ENCODE measurements at regions not wholly inside any gene's neighbourhood (a gene's known extent, or its start where the extent isn't known, plus 50 kb on each side); places are given as distances from the start of the nearest gene placed in this dataset.
"Not testable (repeated sequence)": the region's sequence is repeated elsewhere in the genome, so short reads cannot be mapped to it uniquely, and the experiment has no call there.

DNA sequence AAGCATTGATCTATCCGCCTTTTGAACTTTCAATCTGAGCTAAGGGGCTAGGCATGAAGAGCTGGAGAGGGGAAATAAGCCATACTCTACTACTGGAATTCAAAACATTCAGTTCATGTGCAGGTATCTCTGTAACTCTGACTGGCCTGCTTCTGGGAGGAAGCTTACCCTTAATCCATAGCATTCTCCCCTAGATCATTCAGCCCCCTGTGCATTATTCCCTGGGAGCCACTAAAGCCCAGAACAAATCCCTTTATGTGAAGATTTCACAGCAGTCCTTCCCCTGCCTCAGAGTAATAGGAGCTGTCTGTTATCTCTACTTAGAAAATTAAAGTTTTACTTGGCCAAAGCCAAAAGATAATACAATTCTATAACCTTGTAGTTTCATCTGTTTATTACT lies 300.7 kb downstream of the SEC16B start:
- in situ Hi-C loops (cut with MboI; ENCODE audit: low pct_unique_long_range_greater_than_20kb, low sequenced_read_pairs): no loop called here
- DNase-seq: no peak

DNA sequence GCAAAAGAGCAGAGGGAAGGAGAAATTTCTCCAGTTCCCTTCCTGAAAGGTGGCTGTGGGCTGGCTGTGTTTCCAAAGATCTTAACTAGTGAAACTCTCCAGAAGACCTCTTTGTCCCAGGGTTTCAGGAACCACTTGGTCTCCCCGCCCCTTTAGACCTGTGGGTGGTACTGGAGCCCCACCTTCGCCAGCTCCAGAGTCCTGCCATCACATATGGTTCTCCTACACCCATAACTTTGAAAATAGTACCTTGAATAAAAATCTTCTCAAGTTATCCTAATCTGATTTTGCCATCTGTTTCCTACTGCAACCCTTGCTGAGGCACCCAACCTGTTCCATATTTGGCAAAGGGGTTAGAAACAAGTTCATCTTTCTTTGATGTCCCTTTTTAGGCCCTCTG lies 303.9 kb downstream of the SEC16B start:
- in situ Hi-C loops (cut with MboI; ENCODE audit: low pct_unique_long_range_greater_than_20kb, low sequenced_read_pairs): no loop called here
- DNase-seq: no peak

DNA sequence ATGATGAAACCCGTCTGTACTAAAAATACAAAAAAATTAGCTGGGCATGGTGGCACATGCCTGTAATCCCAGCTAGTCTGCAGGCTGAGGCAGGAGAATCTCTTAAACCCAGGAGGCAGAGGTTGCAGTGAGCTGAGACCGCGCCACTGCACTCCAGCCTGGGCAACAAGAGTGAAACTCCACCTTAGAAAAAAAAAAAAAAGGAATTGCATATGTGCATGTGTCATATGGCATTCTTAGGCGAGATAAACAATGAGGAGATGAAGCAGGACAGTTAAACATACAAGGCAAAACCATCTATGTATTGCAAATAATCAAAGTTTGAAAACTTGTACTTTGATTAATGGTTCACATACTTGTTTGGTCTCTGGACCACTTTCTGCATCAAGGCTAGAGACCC lies 305.1 kb downstream of the SEC16B start:
- in situ Hi-C loops (cut with MboI; ENCODE audit: low pct_unique_long_range_greater_than_20kb, low sequenced_read_pairs); DNase-seq: not testable (repeated sequence)

DNA sequence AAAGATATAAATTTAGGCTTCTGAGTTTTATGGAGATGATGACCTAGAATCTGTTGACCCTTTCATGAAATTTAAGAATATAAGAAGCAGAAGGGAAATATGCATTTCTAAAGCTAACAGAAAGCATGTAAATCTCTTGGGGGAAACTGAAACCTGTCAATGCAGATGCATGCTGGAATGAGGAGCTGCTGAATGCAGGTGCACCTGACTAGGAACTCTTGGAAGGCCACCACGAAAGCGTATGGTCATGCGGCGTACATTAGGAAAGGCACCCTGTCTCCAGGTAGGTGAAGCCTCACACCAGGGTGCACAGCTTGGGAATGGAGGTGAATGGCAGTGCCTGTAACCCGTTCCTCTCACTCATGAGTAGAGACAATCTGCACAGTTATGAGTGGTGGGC lies 309.7 kb downstream of the SEC16B start:
- no peak for DNase-seq
- in situ Hi-C loops (cut with MboI; ENCODE audit: low pct_unique_long_range_greater_than_20kb, low sequenced_read_pairs): no loop called here

DNA sequence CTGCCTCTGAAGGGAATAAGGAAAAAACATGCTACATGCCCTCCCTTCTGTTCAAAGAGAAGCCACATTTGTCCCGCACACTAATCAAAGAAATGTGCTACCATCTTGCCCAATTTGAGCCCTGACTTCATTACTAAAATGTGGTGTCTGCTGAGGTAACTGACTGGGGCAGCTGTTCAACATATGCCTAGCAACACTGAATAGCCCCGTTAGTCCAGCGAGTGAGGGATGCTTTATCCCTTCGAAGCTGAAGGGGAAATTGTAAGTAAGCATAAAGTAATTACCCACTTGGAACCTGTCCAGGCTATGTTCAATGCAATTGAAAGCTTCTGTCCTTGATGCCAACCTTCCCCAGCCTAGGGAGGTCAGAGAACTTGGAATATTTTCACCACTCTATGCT lies 310.6 kb downstream of the SEC16B start:
- in situ Hi-C loops (cut with MboI; ENCODE audit: low pct_unique_long_range_greater_than_20kb, low sequenced_read_pairs): no loop called here
- no peak for DNase-seq

DNA sequence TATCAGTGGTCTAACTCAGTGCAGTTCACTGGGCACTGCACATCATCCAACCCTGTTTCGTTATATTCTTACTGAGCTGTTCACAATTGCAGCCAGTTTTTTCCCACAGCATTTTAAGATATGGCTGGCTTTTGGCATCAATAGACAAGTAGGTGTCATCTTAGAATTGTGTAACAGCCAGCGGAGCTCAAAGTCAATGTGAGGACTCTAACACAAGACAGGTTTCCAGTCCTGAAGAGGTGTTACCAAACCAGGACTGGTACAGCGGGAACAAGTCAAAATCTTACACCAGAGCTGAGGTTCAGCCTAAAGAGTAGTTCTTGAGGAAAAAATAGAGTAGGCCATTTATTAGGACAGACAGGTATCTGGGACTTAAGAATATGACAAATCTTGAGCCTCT lies 313.3 kb downstream of the SEC16B start:
- no peak for DNase-seq
- in situ Hi-C loops (cut with MboI; ENCODE audit: low pct_unique_long_range_greater_than_20kb, low sequenced_read_pairs): no loop called here

DNA sequence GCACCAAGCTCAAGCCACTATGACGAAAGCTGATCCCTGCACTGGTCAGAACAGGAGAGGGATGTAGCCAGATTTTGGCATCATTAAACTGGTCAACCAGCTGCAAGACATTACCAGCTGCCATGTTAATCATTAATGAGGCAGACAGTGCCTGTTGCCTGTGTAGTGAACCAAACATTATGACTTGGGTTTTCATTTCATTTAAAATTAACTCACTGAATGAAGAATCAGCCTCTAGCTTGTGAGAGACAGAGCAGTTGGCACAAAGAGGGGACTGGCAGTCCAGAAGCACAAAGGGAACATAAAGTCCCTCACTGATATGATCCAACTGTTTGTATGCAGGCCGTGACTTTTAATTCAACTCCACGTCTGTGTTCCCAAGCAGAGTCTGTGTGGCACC lies 318.9 kb downstream of the SEC16B start:
- no peak for DNase-seq

DNA sequence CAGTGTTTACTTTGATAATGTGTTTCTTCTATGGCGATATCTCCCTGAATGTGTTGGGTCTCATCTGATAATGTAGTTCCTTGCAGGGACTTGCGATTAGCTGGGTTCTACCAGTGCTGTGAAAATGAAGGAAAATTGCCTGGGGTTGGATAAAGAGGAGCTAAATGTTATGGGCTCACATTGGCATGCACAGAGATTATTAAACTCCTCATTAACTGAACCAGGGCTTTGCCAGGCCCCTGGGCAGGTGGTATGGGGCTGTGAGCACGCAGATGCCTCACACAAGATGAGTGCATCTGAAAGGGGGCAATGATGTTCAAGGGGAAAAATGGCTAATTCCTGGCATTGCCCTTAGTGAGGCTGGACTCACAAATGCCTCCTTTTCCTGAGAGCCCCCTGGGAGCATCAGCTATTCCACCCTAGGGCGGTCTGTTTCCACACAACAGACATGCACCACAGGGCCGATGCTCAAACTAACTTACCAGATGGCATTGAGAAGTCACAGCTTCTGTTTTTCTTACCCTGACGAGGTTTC lies 321.1 kb downstream of the SEC16B start:
- DNase-seq: no peak
- in situ Hi-C loops (cut with MboI; ENCODE audit: low pct_unique_long_range_greater_than_20kb, low sequenced_read_pairs): no loop called here

More for the DNA sequence above, 318.9 kb downstream of the SEC16B start:
- in situ Hi-C loops (cut with MboI; ENCODE audit: low pct_unique_long_range_greater_than_20kb, low sequenced_read_pairs): no loop called here

DNA sequence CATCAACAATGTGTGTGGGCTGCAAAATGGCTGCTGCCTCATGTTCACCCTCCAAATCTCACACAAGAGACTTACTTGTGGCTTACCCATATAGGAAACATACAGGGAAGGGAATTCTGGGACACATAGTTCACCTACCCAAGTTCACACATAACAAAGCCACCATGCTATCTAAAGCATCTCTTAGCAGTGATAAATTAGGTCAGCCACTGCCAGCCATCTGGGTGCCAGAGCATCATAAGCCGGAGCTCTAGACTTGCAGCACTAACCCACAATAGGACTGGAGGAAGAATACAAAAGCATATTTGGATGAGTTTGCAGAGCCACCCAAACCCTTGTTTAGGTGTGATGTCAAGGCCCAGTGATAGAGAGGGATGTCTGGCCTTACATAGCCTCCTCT lies 321.7 kb downstream of the SEC16B start:
- DNase-seq: no peak
- in situ Hi-C loops (cut with MboI; ENCODE audit: low pct_unique_long_range_greater_than_20kb, low sequenced_read_pairs): no loop called here

DNA sequence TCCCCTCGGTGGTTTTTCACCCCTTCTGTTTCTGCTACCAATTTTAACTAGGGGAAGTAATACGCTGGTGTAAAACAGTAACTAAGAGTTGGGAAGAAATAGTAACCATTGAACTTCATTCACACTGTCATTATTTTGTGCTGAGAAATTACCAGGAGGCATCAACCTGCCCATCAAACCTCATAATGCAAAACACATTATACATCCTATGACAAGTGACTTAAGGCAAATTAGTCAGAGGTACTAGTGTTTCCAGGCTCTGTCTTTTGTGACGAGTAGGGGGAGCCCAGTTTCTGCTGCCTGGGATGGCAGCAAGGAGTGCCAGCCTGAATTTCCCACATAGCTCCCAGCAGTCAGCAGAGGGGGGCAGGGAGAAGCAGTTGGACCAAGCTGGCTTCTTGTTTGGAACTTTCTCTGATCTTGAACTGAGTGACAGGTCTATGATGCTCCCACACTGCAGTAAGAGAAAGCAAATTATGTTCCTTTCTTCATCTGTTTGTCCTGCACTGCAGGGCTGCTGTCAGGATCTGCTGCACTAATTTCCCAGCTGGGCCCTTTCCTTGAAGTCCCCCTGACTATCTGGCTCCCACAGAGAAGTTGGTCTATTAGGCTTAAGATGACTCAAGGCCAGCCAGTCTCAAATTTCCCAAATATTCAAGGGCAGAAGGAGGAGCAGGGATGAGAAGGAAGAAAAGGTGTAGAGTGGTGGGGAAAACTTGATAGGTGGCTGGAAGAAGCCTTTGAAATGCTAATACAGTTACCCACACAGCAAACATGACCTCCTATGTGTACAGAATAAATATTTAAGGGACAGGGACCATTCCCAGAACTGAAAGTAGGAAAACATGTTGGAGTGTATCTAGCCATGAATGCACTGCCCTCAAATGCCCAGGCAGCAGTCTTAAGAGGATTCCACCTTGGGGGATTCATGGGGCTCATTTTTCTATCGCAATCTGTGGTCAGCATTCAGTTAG lies 322.8 kb downstream of the SEC16B start:
- in situ Hi-C loops (cut with MboI; ENCODE audit: low pct_unique_long_range_greater_than_20kb, low sequenced_read_pairs): no loop called here
- DNase-seq: no peak

DNA sequence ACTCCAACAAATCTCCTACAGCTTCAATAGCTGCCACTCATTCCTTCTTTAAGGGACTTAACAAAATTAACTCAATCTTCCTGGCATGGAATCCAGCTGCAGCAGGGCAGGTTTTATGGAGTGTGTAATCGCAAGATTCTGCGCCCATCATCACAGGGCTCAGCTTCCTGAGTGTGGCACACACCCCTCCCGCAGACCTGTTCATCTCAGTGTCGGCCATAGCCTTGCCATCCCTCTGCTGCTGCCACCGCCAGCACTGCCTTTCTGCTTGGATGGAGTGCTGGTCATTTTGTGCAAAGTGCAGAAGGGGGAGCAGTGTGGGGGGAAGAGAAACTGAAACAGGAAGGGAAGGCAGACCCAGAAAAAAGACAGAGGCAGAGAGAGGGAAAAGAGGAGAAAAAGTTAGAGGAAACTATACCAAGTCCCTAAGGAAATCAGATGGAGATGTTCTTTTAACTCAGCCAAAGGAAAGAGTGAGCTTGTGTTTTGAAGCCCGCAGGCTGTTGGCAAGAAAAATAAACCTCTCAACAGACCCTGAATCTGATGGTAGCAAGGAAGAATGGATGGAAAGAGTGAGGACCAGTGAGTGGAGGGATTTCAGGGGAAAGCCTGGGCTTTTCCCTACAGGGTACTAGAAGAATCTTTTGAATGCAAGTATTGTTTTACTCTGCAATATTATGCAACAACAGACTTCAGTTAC lies 324.2 kb downstream of the SEC16B start:
- in situ Hi-C loops (cut with MboI; ENCODE audit: low pct_unique_long_range_greater_than_20kb, low sequenced_read_pairs): no loop called here
- no peak for DNase-seq

DNA sequence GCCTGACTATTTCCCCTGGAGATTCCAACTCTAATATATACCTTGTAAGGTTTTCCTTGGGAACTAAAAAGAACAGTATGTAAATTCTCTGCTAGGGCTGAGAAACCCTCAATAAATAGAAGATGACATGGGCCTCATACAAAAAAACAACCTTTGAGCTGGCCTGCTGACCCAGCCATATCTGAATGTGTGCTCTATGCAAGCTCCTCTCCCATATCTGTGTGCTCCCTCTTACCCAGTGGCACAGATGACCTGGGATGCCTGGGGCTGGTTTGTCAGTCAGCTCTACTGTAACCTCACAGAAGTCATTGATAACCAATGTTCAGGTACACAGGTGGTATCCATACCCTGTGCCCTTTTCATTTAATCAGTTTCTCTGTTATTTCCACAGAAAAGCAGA lies 329.2 kb downstream of the SEC16B start:
- DNase-seq: no peak
- in situ Hi-C loops (cut with MboI; ENCODE audit: low pct_unique_long_range_greater_than_20kb, low sequenced_read_pairs): no loop called here

DNA sequence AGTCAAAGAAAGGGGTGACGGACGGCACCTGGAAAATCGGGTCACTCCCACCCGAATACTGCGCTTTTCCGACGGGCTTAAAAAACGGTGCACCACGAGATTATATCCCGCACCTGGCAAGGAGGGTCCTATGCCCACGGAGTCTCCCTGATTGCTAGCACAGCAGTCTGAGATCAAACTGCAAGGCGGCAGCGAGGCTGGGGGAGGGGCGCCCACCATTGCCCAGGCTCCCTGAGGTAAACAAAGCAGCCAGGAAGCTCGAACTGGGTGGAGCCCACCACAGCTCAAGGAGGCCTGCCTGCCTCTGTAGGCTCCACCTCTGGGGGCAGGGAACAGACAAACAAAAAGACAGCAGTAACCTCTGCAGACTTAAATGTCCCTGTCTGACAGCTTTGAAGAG lies 335.7 kb downstream of the SEC16B start:
- in situ Hi-C loops (cut with MboI; ENCODE audit: low pct_unique_long_range_greater_than_20kb, low sequenced_read_pairs); DNase-seq: not testable (repeated sequence)

DNA sequence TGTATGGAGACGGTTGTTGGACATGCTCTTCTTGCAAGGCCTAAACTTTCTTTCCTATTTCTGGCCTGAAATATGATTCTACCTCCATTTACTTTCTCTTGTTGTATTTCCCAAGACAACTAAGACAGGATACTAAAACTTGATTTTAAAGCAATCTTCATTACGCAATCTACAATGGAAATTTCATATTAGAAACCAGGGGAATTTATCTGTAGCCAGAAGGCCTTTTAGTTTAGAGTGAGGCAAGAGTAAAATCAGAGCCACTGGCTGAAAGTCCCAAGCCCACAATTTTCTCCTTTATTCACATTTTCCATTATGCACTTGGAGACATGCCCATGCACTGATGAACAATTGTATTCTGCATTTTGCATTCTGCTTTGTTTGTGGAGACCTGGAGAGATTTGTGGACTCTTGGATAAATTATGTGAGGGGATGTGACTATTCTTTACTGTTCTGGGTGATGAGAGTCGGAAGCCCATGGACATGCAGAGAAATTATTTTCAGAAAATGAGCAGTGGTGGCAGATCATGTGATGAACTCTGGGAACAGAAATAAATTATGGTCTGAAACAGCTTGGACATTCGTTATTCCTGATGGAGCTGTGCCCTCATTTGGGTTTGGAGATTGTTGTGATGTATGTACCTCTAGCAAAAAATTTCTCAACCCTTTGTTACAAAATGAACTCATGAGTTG lies 336.8 kb downstream of the SEC16B start:
- in situ Hi-C loops (cut with MboI; ENCODE audit: low pct_unique_long_range_greater_than_20kb, low sequenced_read_pairs): no loop called here
- DNase-seq: no peak

DNA sequence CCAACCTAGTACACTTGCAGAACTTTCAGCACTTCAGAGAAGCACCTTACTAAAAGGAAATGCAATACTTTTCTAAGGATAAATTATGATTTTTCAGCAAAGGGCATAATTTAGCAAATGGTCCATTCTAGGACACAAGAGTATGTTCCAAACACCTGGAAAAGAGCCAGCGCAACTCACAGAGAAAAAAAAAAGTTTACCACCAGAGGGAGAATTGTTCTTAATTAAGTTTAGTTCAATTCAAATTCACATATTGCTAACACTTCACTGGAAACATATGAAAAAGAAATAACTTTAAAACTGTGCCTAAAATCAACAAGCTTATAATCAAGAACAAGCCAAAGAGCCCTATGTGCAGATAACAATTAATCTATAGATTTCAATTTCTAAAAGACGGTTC lies 338.1 kb downstream of the SEC16B start:
- no peak for DNase-seq
- in situ Hi-C loops (cut with MboI; ENCODE audit: low pct_unique_long_range_greater_than_20kb, low sequenced_read_pairs): no loop called here

DNA sequence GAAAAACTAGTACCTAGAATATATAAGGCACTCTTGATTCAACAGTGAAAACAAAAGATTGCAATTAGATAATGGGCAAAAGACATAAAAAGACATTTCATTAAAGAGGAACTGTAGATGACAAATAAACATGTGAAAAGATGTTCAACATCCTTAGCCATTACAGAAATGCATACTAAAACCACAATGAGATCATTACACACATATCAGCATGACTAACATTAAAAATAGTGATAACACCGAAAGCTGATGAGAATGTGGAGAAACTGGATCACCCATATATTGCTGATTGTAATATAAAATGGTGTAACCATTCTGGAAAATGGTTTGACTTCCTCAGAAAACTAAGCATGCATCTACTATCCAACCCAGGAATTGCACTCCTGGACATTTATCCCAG lies 340.3 kb downstream of the SEC16B start:
- no peak for DNase-seq
- in situ Hi-C loops (cut with MboI; ENCODE audit: low pct_unique_long_range_greater_than_20kb, low sequenced_read_pairs): no loop called here

DNA sequence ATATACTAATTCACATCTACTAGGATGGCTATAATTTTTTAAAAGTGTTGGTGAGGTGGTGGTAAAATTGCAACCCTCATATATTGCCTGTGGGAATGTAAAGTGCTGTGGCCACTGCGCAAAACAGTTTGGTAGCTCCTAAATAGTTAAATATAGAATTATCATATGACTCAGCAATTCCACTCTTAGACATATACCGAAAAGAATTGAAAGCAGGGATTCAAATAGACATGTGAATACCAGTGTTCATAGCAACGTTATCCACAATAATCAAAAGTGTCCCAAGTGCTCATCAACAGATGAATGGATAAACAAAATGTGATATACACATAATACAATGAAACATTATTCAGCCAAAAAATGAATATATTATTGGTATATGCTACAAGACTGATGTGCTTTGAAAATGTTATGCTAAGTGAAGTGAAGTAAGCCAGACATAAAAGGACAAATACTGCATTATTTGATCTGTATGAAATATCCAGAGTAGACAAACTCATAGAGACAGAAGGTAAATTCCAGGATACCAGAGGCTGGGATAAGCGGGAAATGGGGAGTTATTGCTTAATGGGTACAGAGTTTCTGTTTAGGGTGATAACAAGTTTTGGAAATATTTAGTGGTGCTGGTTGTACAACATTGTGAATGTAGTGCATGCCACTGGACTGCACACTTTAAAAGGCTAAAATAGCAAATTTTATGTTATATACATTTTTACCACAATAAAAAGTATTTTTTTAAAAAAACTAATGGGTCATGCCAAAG lies 342.5 kb downstream of the SEC16B start:
- in situ Hi-C loops (cut with MboI; ENCODE audit: low pct_unique_long_range_greater_than_20kb, low sequenced_read_pairs): no loop called here

DNA sequence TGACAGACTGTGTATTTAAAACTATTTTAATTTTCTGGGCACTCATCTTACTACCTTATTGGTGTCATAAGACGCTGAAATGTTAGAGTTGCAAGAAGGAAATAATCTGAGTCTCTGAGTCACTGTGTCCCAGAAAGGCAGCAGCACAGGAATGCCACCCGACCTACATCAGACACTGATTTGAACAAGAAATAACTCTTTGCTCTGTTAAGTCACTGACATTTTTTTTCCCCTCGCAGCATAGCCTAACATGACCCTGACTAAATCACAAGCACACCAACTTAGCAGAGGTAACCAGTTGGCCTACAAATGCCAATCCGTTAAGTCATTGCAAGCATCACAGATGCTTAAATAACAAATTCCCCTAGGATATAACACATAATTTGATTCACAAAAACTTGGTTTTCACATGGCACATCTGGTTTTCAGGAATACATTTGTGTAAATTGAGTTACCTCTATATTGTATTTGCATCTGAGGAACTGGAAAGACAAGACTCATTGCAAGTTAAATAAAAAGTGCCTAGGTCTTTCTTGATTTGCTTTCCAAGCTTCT lies 349.1 kb downstream of the SEC16B start:
- in situ Hi-C loops (cut with MboI; ENCODE audit: low pct_unique_long_range_greater_than_20kb, low sequenced_read_pairs): no loop called here
- no peak for DNase-seq

More for the DNA sequence above, 342.5 kb downstream of the SEC16B start:
- no peak for DNase-seq

DNA sequence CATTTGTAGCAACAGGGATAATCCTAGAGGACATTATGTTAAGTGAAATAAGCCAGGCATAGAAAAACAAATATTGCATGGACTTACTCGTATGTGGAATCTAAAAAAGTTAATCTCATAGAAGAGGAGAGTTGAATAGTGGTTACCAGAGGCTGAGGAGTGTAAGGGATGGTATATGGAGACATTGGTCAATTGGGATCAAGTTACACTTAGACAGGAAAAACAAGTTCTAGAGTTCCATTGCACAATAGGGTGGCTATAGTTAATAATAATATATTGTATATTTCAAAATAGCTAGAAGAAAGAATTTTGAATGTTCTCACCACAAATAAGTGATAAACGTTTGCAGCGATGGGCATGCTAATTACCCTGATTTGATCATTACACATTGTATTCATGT lies 354.6 kb downstream of the SEC16B start:
- in situ Hi-C loops (cut with MboI; ENCODE audit: low pct_unique_long_range_greater_than_20kb, low sequenced_read_pairs): no loop called here
- no peak for DNase-seq

All from KBM-7 (cell line).